K562 (cell line): ENCODE measurements at regions not wholly inside any gene's neighbourhood (a gene's known extent, or its start where the extent isn't known, plus 50 kb on each side); places are given as distances from the start of the nearest gene placed in this dataset.

ENCODE experiments used
- PHB ChIP-seq: fragments of 250-450 bp; sonication (Bioruptor Pico); IDR thresholded peaks from 2 replicates; pipeline ENCODE4 v1.5.0; 2021
- RBFOX2 ChIP-seq: fragments of 200-400 bp; formaldehyde crosslinking; IDR thresholded peaks from 2 replicates; pipeline ENCODE4 v1.6.1; 2017; ENCODE audit warnings: low read depth, mild to moderate bottlenecking, low read length, moderate library complexity
- SREBF2 ChIP-seq: sonication (generic); formaldehyde crosslinking; IDR thresholded peaks from 2 replicates; pipeline ENCODE4 v1.4.0; 2020; ENCODE audit warnings: mild to moderate bottlenecking, missing genetic modification reagents
- TF ChIP-seq, protein P1 (sequence below): sonication (generic); formaldehyde crosslinking; IDR thresholded peaks from 2 replicates; pipeline ENCODE4 v1.8.0; 2023; ENCODE audit warnings: mild to moderate bottlenecking, missing genetic modification reagents
- TF ChIP-seq, protein P2 (sequence below), 3 experiments: IDR thresholded peaks in 2 of 3; conservative IDR thresholded peaks in 1 of 3; 2 replicates each; pipeline ENCODE4 v1.5.1; 2011 to 2012; ENCODE audit warnings: low read length in 3 of 3, mild to moderate bottlenecking in 3 of 3, control low read depth in 2 of 3, improper control_type of control experiment in 1 of 3, inconsistent platforms in 1 of 3, low read depth in 1 of 3, mixed read lengths in 1 of 3, moderate library complexity in 1 of 3; ENCODE audit not compliant: insufficient read depth in 2 of 3
- TF ChIP-seq, protein P3 (sequence below): IDR thresholded peaks from 3 replicates; pipeline ENCODE4 v1.6.1; 2011; ENCODE audit warnings: borderline replicate concordance, mild to moderate bottlenecking; ENCODE audit not compliant: insufficient read length, insufficient read depth
- TF ChIP-seq, protein P4 (sequence below): sonication (generic); formaldehyde crosslinking; IDR thresholded peaks from 2 replicates; pipeline ENCODE4 v1.9.0; 2022; ENCODE audit warnings: mild to moderate bottlenecking, missing genetic modification reagents

DNA sequence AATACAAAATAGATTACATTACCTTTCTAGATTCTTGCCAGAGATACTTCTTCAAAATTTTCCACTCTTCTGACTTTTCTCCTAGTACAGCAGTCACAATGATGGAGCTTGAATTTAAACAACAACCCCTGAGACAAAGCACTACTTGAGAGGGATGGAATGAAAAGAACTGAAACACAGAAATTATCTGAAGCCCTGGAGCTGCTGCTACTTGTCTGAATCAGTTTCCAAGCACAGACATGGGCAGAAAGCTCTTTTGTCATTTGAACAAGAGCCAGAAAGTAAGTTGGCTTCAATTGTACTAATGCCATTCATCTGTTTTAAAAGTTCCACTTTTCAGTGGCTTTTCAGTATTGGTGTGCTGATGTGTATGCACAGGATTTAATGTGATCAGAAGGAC lies 718.5 kb upstream of the ARPP21 start:
- no peak for TF ChIP-seq RBFOX2
- TF ChIP-seq PHB (CRISPR knock-in tag): no peak
- TF ChIP-seq, protein P1, sequence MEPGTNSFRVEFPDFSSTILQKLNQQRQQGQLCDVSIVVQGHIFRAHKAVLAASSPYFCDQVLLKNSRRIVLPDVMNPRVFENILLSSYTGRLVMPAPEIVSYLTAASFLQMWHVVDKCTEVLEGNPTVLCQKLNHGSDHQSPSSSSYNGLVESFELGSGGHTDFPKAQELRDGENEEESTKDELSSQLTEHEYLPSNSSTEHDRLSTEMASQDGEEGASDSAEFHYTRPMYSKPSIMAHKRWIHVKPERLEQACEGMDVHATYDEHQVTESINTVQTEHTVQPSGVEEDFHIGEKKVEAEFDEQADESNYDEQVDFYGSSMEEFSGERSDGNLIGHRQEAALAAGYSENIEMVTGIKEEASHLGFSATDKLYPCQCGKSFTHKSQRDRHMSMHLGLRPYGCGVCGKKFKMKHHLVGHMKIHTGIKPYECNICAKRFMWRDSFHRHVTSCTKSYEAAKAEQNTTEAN (CRISPR knock-in tag): no peak
- TF ChIP-seq, protein P2, sequence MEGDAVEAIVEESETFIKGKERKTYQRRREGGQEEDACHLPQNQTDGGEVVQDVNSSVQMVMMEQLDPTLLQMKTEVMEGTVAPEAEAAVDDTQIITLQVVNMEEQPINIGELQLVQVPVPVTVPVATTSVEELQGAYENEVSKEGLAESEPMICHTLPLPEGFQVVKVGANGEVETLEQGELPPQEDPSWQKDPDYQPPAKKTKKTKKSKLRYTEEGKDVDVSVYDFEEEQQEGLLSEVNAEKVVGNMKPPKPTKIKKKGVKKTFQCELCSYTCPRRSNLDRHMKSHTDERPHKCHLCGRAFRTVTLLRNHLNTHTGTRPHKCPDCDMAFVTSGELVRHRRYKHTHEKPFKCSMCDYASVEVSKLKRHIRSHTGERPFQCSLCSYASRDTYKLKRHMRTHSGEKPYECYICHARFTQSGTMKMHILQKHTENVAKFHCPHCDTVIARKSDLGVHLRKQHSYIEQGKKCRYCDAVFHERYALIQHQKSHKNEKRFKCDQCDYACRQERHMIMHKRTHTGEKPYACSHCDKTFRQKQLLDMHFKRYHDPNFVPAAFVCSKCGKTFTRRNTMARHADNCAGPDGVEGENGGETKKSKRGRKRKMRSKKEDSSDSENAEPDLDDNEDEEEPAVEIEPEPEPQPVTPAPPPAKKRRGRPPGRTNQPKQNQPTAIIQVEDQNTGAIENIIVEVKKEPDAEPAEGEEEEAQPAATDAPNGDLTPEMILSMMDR (IDR thresholded peaks at IDR 0.05 in 2 of 3, conservative IDR thresholded peaks at IDR 0.05 in 1 of 3; ENCODE audit: insufficient read depth in 2 of 3, low read depth in 1 of 3, low read length in 3 of 3): no peak
- no peak for TF ChIP-seq SREBF2 (CRISPR knock-in tag)
- TF ChIP-seq, protein P3, sequence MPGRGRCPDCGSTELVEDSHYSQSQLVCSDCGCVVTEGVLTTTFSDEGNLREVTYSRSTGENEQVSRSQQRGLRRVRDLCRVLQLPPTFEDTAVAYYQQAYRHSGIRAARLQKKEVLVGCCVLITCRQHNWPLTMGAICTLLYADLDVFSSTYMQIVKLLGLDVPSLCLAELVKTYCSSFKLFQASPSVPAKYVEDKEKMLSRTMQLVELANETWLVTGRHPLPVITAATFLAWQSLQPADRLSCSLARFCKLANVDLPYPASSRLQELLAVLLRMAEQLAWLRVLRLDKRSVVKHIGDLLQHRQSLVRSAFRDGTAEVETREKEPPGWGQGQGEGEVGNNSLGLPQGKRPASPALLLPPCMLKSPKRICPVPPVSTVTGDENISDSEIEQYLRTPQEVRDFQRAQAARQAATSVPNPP: no peak
- TF ChIP-seq, protein P4, sequence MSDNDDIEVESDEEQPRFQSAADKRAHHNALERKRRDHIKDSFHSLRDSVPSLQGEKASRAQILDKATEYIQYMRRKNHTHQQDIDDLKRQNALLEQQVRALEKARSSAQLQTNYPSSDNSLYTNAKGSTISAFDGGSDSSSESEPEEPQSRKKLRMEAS (CRISPR knock-in tag): no peak
